GM19043 (cell line): ENCODE measurements at regions not wholly inside any gene's neighbourhood (a gene's known extent, or its start where the extent isn't known, plus 50 kb on each side); places are given as distances from the start of the nearest gene placed in this dataset.
A peak's percentile ranks its signal among the peaks of the same experiment; 100 is the strongest.

ENCODE experiments used
- ATAC-seq: cut with Tn5 transposase; IDR thresholded peaks from one replicate; pipeline ENCODE4 v1.9.1; 2021; ENCODE audit warnings: low read depth; ENCODE audit not compliant: unreplicated experiment

GRCh38 chr7:55641273-55641691 is 69.0 kb upstream of the VOPP1 start:
- peak; percentile 73 for ATAC-seq

- no peak for ATAC-seq
Measured at GRCh38 chr7:55639640-55640039, 67.3 kb upstream of the VOPP1 start.

GRCh38 chr7:55629051-55629677 is 56.9 kb upstream of the VOPP1 start:
- ATAC-seq, result no peak

GRCh38 chr7:55624813-55625212 is 52.5 kb upstream of the VOPP1 start:
- no peak for ATAC-seq

- no peak for ATAC-seq
Measured at GRCh38 chr7:55623617-55624016, 51.3 kb upstream of the VOPP1 start.

- no peak for ATAC-seq
Measured at GRCh38 chr7:55622241-55622640, 49.9 kb upstream of the VOPP1 start.
